Activated CD4-positive, alpha-beta T cell treated with anti-CD3 and anti-CD28 coated beads for 48 hours (primary cell): ENCODE measurements at regions not wholly inside any gene's neighbourhood (a gene's known extent, or its start where the extent isn't known, plus 50 kb on each side); places are given as distances from the start of the nearest gene placed in this dataset.

Experiments used
- DNase-seq: peaks from one replicate; pipeline ENCODE4 v3.0.0-alpha.2; 2020

GRCh38 chr11:93967258-93967657 is 53.9 kb upstream of the HEPHL1 start:
- no peak for DNase-seq

- DNase-seq = no peak
These were observed 53.2 kb upstream of the HEPHL1 start for GRCh38 chr11:93967944-93968343.

GRCh38 chr11:93969925-93970922 is 50.9 kb upstream of the HEPHL1 start:
- DNase-seq = no peak
